ENCODE measurements at regions not wholly inside any gene's neighbourhood (a gene's known extent, or its start where the extent isn't known, plus 50 kb on each side); places are given as distances from the start of the nearest gene placed in this dataset.

DNA sequence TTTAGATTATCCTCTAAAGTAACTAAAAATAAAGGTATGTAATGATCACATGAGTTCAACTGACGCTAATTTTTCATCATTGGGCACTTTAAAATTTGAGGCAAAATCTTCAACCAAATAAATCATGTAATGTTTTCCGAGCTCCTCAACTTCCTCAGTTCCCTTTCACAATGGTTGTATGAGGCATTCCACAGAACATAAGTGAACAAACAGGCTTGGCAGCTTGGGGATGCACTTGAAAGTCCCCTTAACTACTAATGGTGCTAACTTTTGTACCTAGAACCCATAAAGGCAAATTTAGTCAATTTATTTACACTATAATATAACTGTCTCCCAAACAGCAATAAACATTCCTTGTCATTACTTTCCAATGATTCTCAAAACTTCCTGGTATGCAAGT lies 1137.9 kb downstream of the ROBO2 start:
- Histone ChIP-seq H3K27ac (no peak overlapping the region), H3K36me3 (replicated peaks in 1 of 2) (no peaks in the 10 kb centered on the region), H3K9me3 (replicated peaks in 1 of 3) (no peaks in the 10 kb centered on the region), H3K4me1 (replicated peaks in 1 of 2) (no peaks in the 10 kb centered on the region), H3K4me3 (no peak overlapping the region), H3K27me3 (no peaks in the 10 kb centered on the region)
- DNase-seq = no peak
- TF ChIP-seq, protein P1, sequence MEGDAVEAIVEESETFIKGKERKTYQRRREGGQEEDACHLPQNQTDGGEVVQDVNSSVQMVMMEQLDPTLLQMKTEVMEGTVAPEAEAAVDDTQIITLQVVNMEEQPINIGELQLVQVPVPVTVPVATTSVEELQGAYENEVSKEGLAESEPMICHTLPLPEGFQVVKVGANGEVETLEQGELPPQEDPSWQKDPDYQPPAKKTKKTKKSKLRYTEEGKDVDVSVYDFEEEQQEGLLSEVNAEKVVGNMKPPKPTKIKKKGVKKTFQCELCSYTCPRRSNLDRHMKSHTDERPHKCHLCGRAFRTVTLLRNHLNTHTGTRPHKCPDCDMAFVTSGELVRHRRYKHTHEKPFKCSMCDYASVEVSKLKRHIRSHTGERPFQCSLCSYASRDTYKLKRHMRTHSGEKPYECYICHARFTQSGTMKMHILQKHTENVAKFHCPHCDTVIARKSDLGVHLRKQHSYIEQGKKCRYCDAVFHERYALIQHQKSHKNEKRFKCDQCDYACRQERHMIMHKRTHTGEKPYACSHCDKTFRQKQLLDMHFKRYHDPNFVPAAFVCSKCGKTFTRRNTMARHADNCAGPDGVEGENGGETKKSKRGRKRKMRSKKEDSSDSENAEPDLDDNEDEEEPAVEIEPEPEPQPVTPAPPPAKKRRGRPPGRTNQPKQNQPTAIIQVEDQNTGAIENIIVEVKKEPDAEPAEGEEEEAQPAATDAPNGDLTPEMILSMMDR (IDR thresholded peaks at IDR 0.05) = no peak
- no peak for TF ChIP-seq POLR2A (IDR thresholded peaks at IDR 0.05)
- WGBS, 4 donors = 78 to 89% (median 83%) methylated on average over 2 of the region's 2 CpGs
- intact Hi-C loops (cut with DNase I) = no loop called here

DNA sequence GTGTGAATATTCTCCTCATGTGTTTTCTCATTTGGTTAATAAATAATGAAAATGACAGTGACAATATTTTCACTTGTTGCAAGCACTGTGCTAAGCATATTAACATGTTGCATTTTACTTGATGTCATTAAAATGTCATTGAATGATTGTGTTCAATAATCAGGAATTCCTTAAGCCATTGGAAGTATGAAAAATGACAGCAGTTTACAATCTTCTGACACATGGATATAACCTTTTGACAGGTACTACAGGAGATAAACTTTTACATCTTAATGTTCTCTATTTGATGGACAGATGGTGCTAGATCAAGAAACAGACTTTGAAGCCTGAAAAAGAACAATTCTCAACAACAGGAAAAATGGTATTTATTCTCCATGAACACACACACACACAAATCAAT lies 1138.3 kb downstream of the ROBO2 start:
- Histone ChIP-seq H3K4me1 (replicated peaks in 1 of 2) (no peaks in the 10 kb centered on the region), H3K27me3 (no peaks in the 10 kb centered on the region), H3K27ac (no peak overlapping the region), H3K36me3 (replicated peaks in 1 of 2) (no peaks in the 10 kb centered on the region), H3K4me3 (no peak overlapping the region), H3K9me3 (replicated peaks in 1 of 3) (no peaks in the 10 kb centered on the region)
- DNase-seq = no peak
- TF ChIP-seq, protein P1 (IDR thresholded peaks at IDR 0.05) = no peak
- TF ChIP-seq POLR2A (IDR thresholded peaks at IDR 0.05) = no peak
- intact Hi-C loops (cut with DNase I) = no loop called here

DNA sequence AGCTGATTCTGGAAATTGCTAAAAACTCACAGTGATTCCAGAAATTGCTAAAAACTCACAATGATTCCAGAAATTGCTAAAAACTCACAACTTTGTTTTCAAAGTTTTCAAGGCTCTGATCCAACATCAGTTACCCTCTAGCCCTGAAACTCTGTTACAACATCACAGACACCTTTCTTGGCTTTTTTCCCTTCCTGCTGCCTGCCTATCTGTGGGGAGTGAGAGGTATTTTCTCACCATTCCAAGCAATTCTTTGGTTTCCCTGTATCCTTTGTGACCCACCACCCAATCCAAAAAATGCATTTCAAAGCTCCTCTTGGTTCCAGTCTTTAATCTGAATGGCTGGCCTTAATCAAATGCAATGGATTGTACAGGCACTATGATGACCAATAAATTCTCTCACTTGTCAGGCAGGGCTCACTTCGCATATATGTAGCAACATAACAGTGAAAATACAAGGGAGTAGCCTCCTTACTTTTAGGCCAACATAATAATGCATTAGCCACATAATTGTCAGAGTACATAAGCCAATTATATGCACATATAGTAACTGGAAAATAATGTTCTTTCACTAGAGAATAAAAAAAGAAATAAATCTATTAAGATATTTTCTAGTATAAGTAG lies 1139.0 kb downstream of the ROBO2 start:
- TF ChIP-seq, protein P1 (IDR thresholded peaks at IDR 0.05) = no peak
- TF ChIP-seq POLR2A (IDR thresholded peaks at IDR 0.05) = no peak
- Histone ChIP-seq H3K27ac (no peak overlapping the region), H3K36me3 (replicated peaks in 1 of 2) (no peaks in the 10 kb centered on the region), H3K9me3 (replicated peaks in 1 of 3) (no peaks in the 10 kb centered on the region), H3K27me3 (no peaks in the 10 kb centered on the region), H3K4me3 (no peak overlapping the region), H3K4me1 (replicated peaks in 1 of 2) (no peaks in the 10 kb centered on the region)
- intact Hi-C loops (cut with DNase I) = no loop called here
- 82 to 94% (median 87%) methylated on average over 1 of the region's 1 CpG for WGBS, 4 donors
- DNase-seq = no peak

DNA sequence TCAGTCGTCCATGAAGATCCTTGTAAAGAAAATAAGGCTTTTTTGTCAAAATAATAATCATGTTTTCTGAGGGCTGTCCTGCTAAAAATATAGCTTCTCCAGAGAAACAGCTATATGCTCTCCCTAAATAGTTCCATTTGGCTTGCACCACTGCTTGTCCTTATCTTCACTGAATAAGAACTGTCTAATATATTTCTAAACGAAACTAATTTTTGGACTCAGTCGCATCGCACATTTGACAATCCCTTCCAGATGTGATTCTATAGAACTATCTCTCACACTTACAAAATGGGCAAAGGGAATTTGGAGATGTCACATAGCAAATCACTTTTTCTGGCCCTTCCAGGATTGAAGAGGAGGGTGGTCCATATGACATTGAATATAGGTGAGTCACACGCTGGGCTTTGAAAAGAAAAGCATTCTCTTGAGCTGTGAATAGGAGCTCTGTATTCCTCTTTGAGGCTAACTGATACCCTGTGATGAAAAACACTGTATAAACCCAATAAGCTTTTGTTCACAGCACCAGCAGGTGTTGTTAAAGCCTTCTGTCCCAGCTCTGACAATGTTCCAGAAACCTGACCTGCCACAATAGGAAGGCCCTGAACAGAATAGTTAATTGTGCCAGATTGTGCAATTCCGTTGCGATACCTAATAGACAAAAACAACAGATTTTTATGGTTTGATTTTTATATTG lies 1144.2 kb downstream of the ROBO2 start:
- no peak overlapping the region for H3K4me3 ChIP-seq
- H3K27ac ChIP-seq = no peak overlapping the region
- DNase-seq = no peak
- no peaks in the 10 kb centered on the region for H3K36me3 ChIP-seq (replicated peaks in 1 of 2)
- intact Hi-C loops (cut with DNase I) = no loop called here
- TF ChIP-seq POLR2A (IDR thresholded peaks at IDR 0.05) = no peak
- TF ChIP-seq, protein P1 (IDR thresholded peaks at IDR 0.05) = no peak
- 75 to 80% (median 77%) methylated on average over 7 of the region's 7 CpGs for WGBS, 4 donors
- H3K4me1 ChIP-seq (replicated peaks in 1 of 2) = no peaks in the 10 kb centered on the region
- H3K27me3 ChIP-seq = no peaks in the 10 kb centered on the region
- no peaks in the 10 kb centered on the region for H3K9me3 ChIP-seq (replicated peaks in 1 of 3)

All from adrenal gland (tissue), 9 donors.